Endometrial microvascular endothelial cells (primary cell): ENCODE measurements at regions not wholly inside any gene's neighbourhood (a gene's known extent, or its start where the extent isn't known, plus 50 kb on each side); places are given as distances from the start of the nearest gene placed in this dataset.
"Not testable (repeated sequence)": the region's sequence is repeated elsewhere in the genome, so short reads cannot be mapped to it uniquely, and the experiment has no call there.

Experiments used
- in situ Hi-C: cut with HindIII; loops from 2 replicates; pipeline ENCODE4 v1.10.0; 2017; ENCODE audit warnings: low sequenced_read_pairs, low pct_unique_long_range_greater_than_20kb; ENCODE audit errors: inconsistent ontology term

- in situ Hi-C loops = not testable (repeated sequence)
These were observed 168.7 kb upstream of the CDH7 start for GRCh38 chr18:65582094-65582493.

- in situ Hi-C loops = no loop called here
These were observed 181.9 kb upstream of the CDH7 start for GRCh38 chr18:65568866-65569265.

- in situ Hi-C loops = no loop called here
These were observed 183.4 kb upstream of the CDH7 start for GRCh38 chr18:65567372-65567771.

GRCh38 chr18:65548316-65548715 is 202.5 kb upstream of the CDH7 start:
- in situ Hi-C loops = no loop called here

GRCh38 chr18:65547046-65547445 is 203.8 kb upstream of the CDH7 start:
- in situ Hi-C loops = no loop called here

- in situ Hi-C loops = no loop called here
These were observed 206.1 kb upstream of the CDH7 start for GRCh38 chr18:65544701-65545100.

GRCh38 chr18:65527879-65528633 is 222.8 kb upstream of the CDH7 start:
- in situ Hi-C loops = no loop called here

GRCh38 chr18:65526099-65526498 is 224.7 kb upstream of the CDH7 start:
- in situ Hi-C loops = no loop called here

GRCh38 chr18:65523461-65523860 is 227.4 kb upstream of the CDH7 start:
- in situ Hi-C loops = no loop called here

GRCh38 chr18:65522907-65523306 is 227.9 kb upstream of the CDH7 start:
- in situ Hi-C loops = no loop called here

GRCh38 chr18:65516209-65516608 is 234.6 kb upstream of the CDH7 start:
- in situ Hi-C loops = no loop called here

- in situ Hi-C loops = no loop called here
These were observed 252.2 kb upstream of the CDH7 start for GRCh38 chr18:65498605-65499004.

- in situ Hi-C loops = loop anchor here (10.0 kb wide), 1 partner anchor 147 kb away; no protein-coding TSS in a partner anchor
These were observed 263.2 kb upstream of the CDH7 start for GRCh38 chr18:65487569-65487968.

GRCh38 chr18:65477455-65477854 is 273.4 kb upstream of the CDH7 start:
- in situ Hi-C loops = no loop called here

- in situ Hi-C loops = no loop called here
These were observed 281.9 kb upstream of the CDH7 start for GRCh38 chr18:65468881-65469280.

GRCh38 chr18:65464361-65464760 is 286.5 kb upstream of the CDH7 start:
- in situ Hi-C loops = no loop called here

GRCh38 chr18:65459741-65460140 is 291.1 kb upstream of the CDH7 start:
- in situ Hi-C loops = no loop called here

- in situ Hi-C loops = no loop called here
These were observed 291.9 kb upstream of the CDH7 start for GRCh38 chr18:65458871-65459270.

GRCh38 chr18:65439188-65439587 is 311.6 kb upstream of the CDH7 start:
- in situ Hi-C loops = no loop called here

GRCh38 chr18:65436430-65436829 is 314.4 kb upstream of the CDH7 start:
- in situ Hi-C loops = no loop called here

GRCh38 chr18:65435534-65435933 is 315.3 kb upstream of the CDH7 start:
- in situ Hi-C loops = no loop called here
